ENCODE measurements at regions not wholly inside any gene's neighbourhood (a gene's known extent, or its start where the extent isn't known, plus 50 kb on each side); places are given as distances from the start of the nearest gene placed in this dataset.

GRCh38 chr16:25311039-25311438, 53.4 kb upstream of the ZKSCAN2 start:
- no peak overlapping the region for H3K4me3 ChIP-seq (ENCODE audit: insufficient read depth in 1 of 2, low read depth in 1 of 2, low read length in 2 of 2)
- no peak overlapping the region for H3K14ac ChIP-seq (ENCODE audit: low read length in 2 of 2)
- no peaks in the 10 kb centered on the region for H3K36me3 ChIP-seq (ENCODE audit: control insufficient read depth in 1 of 2, insufficient read depth in 2 of 2, low read depth in 1 of 2, low read length in 2 of 2)
- H4K8ac ChIP-seq (ENCODE audit: low read length) = no peak overlapping the region
- H3K27ac ChIP-seq (ENCODE audit: low read length, poor library complexity, severe bottlenecking) = no peak overlapping the region
- H3K23ac ChIP-seq (ENCODE audit: low read length in 2 of 2) = no peak overlapping the region
- no peak overlapping the region for H4K91ac ChIP-seq (ENCODE audit: low read length)
- no peaks in the 10 kb centered on the region for H3K4me1 ChIP-seq (ENCODE audit: control insufficient read depth, insufficient read depth, low read depth, low read length)
- H3K9me3 ChIP-seq (ENCODE audit: control insufficient read depth, low read length) = peaks cover 34% of the 10 kb centered on the region
- no peak overlapping the region for H2BK15ac ChIP-seq (ENCODE audit: low read depth, poor library complexity, severe bottlenecking)
- H2BK5ac ChIP-seq (ENCODE audit: low read depth, low read length, poor library complexity, severe bottlenecking) = no peak overlapping the region
- H2BK120ac ChIP-seq (ENCODE audit: low read depth, low read length) = no peak overlapping the region
- no peaks in the 10 kb centered on the region for H3K27me3 ChIP-seq (ENCODE audit: control insufficient read depth in 1 of 2, insufficient read depth in 1 of 2, low read length in 2 of 2)
- H3K18ac ChIP-seq (ENCODE audit: low read depth in 1 of 2, low read length in 2 of 2) = no peak overlapping the region
- no peak overlapping the region for H2AFZ ChIP-seq (ENCODE audit: low read depth, low read length)
- H2AK5ac ChIP-seq (ENCODE audit: low read length, severe bottlenecking) = no peak overlapping the region
- WGBS = 82% methylated on average over 2 of the region's 2 CpGs
- H2BK12ac ChIP-seq (ENCODE audit: low read length in 2 of 2) = no peak overlapping the region
- DNase-seq = no peak
- no peak overlapping the region for H3K4me2 ChIP-seq (ENCODE audit: low read length, poor library complexity, severe bottlenecking)
- H3K4ac ChIP-seq (ENCODE audit: low read depth in 1 of 2, low read length in 2 of 2) = no peak overlapping the region
- no peaks in the 10 kb centered on the region for H3K79me1 ChIP-seq (replicated peaks; ENCODE audit: low read length, poor library complexity, severe bottlenecking)
- no peak overlapping the region for H3K9ac ChIP-seq (ENCODE audit: low read length)

Data from mesenchymal stem cell (in vitro differentiated cells and primary cell).